ENCODE measurements at regions not wholly inside any gene's neighbourhood (a gene's known extent, or its start where the extent isn't known, plus 50 kb on each side); places are given as distances from the start of the nearest gene placed in this dataset.

GRCh38 chr2:52386433-52387030 lies 1354.6 kb upstream of the NRXN1 start:
- CTCF ChIA-PET = no interaction called here
- no peaks in the 10 kb centered on the region for H3K27me3 Mint-ChIP-seq
- POLR2A ChIA-PET = no interaction called here

GRCh38 chr2:52383541-52383940 lies 1351.6 kb upstream of the NRXN1 start:
- no peaks in the 10 kb centered on the region for H3K27me3 Mint-ChIP-seq
- ChIA-PET POLR2A (no interaction called here), CTCF (no interaction called here)

More at GRCh38 chr2:52386433-52387030, 1354.6 kb upstream of the NRXN1 start:
- Histone ChIP-seq H3K36me3 (ENCODE audit: insufficient read depth, low read length) (no peaks in the 10 kb centered on the region), H3K9me3 (ENCODE audit: low read length) (no peaks in the 10 kb centered on the region), H3K4me3 (ENCODE audit: low read length) (no peak overlapping the region), H3K4me1 (ENCODE audit: insufficient read depth, low read length) (no peaks in the 10 kb centered on the region), H3K27ac (ENCODE audit: low read depth, low read length) (no peak overlapping the region), H3K27me3 (ENCODE audit: insufficient read depth, low read length, poor library complexity, severe bottlenecking) (no peaks in the 10 kb centered on the region)
- DNase-seq = no peak
- Mint-ChIP-seq H3K4me1 (no peaks in the 10 kb centered on the region), H3K36me3 (no peaks in the 10 kb centered on the region), H3K27ac (no peak overlapping the region), H3K9me3 (peaks cover 0 to 25% (median 3%) of the 10 kb centered on the region in 5 donors), H3K4me3 (no peak overlapping the region)

GRCh38 chr2:52369178-52369577 lies 1337.2 kb upstream of the NRXN1 start:
- H3K27me3 Mint-ChIP-seq = peaks cover 0 to 2% of the 10 kb centered on the region in 2 donors

More at GRCh38 chr2:52383541-52383940, 1351.6 kb upstream of the NRXN1 start:
- no peaks in the 10 kb centered on the region for H3K4me1 Mint-ChIP-seq
- no peaks in the 10 kb centered on the region for H3K36me3 Mint-ChIP-seq
- H3K9me3 ChIP-seq (ENCODE audit: low read length) = no peaks in the 10 kb centered on the region
- no peak overlapping the region for H3K27ac ChIP-seq (ENCODE audit: low read depth, low read length)
- H3K9me3 Mint-ChIP-seq = peaks cover 0 to 14% (median 5%) of the 10 kb centered on the region in 5 donors
- no peaks in the 10 kb centered on the region for H3K36me3 ChIP-seq (ENCODE audit: insufficient read depth, low read length)
- H3K4me3 Mint-ChIP-seq = no peak overlapping the region
- no peak overlapping the region for H3K27ac Mint-ChIP-seq
- DNase-seq = no peak
- no peak overlapping the region for H3K4me3 ChIP-seq (ENCODE audit: low read length)
- H3K27me3 ChIP-seq (ENCODE audit: insufficient read depth, low read length, poor library complexity, severe bottlenecking) = no peaks in the 10 kb centered on the region
- no peaks in the 10 kb centered on the region for H3K4me1 ChIP-seq (ENCODE audit: insufficient read depth, low read length)

GRCh38 chr2:52368141-52368540 lies 1336.2 kb upstream of the NRXN1 start:
- POLR2A ChIA-PET = no interaction called here
- Mint-ChIP-seq H3K4me3 (no peak overlapping the region), H3K27ac (no peak overlapping the region)

More at GRCh38 chr2:52369178-52369577, 1337.2 kb upstream of the NRXN1 start:
- no peaks in the 10 kb centered on the region for H3K27me3 ChIP-seq (ENCODE audit: insufficient read depth, low read length, poor library complexity, severe bottlenecking)
- CTCF ChIA-PET = no interaction called here
- no peak for DNase-seq
- H3K36me3 ChIP-seq (ENCODE audit: insufficient read depth, low read length) = no peaks in the 10 kb centered on the region
- H3K9me3 ChIP-seq (ENCODE audit: low read length) = no peaks in the 10 kb centered on the region
- H3K27ac Mint-ChIP-seq = no peak overlapping the region
- no peaks in the 10 kb centered on the region for H3K4me1 Mint-ChIP-seq
- H3K27ac ChIP-seq (ENCODE audit: low read depth, low read length) = no peak overlapping the region
- H3K36me3 Mint-ChIP-seq = no peaks in the 10 kb centered on the region
- peaks cover 0 to 17% (median 3%) of the 10 kb centered on the region in 5 donors for H3K9me3 Mint-ChIP-seq
- H3K4me1 ChIP-seq (ENCODE audit: insufficient read depth, low read length) = no peaks in the 10 kb centered on the region
- H3K4me3 Mint-ChIP-seq = no peak overlapping the region
- POLR2A ChIA-PET = no interaction called here
- H3K4me3 ChIP-seq (ENCODE audit: low read length) = no peak overlapping the region

GRCh38 chr2:52365946-52366345 lies 1334.0 kb upstream of the NRXN1 start:
- H3K4me3 Mint-ChIP-seq = no peak overlapping the region
- no peak for DNase-seq
- Histone ChIP-seq H3K27ac (ENCODE audit: low read depth, low read length) (no peak overlapping the region), H3K4me3 (ENCODE audit: low read length) (no peak overlapping the region), H3K9me3 (ENCODE audit: low read length) (no peaks in the 10 kb centered on the region), H3K4me1 (ENCODE audit: insufficient read depth, low read length) (no peaks in the 10 kb centered on the region), H3K27me3 (ENCODE audit: insufficient read depth, low read length, poor library complexity, severe bottlenecking) (no peaks in the 10 kb centered on the region), H3K36me3 (ENCODE audit: insufficient read depth, low read length) (no peaks in the 10 kb centered on the region)
- H3K9me3 Mint-ChIP-seq = peaks cover 0 to 8% (median 4%) of the 10 kb centered on the region in 5 donors
- ChIA-PET POLR2A (no interaction called here), CTCF (no interaction called here)
- peaks cover 0 to 2% of the 10 kb centered on the region in 2 donors for H3K27me3 Mint-ChIP-seq
- H3K36me3 Mint-ChIP-seq = no peaks in the 10 kb centered on the region
- no peaks in the 10 kb centered on the region for H3K4me1 Mint-ChIP-seq
- H3K27ac Mint-ChIP-seq = no peak overlapping the region

More at GRCh38 chr2:52368141-52368540, 1336.2 kb upstream of the NRXN1 start:
- peaks cover 0 to 2% of the 10 kb centered on the region in 2 donors for H3K27me3 Mint-ChIP-seq
- no peaks in the 10 kb centered on the region for H3K27me3 ChIP-seq (ENCODE audit: insufficient read depth, low read length, poor library complexity, severe bottlenecking)
- DNase-seq = no peak
- no peak overlapping the region for H3K27ac ChIP-seq (ENCODE audit: low read depth, low read length)
- CTCF ChIA-PET = no interaction called here
- H3K4me1 ChIP-seq (ENCODE audit: insufficient read depth, low read length) = no peaks in the 10 kb centered on the region
- H3K4me1 Mint-ChIP-seq = no peaks in the 10 kb centered on the region
- H3K36me3 ChIP-seq (ENCODE audit: insufficient read depth, low read length) = no peaks in the 10 kb centered on the region
- H3K4me3 ChIP-seq (ENCODE audit: low read length) = no peak overlapping the region
- H3K9me3 ChIP-seq (ENCODE audit: low read length) = no peaks in the 10 kb centered on the region
- no peaks in the 10 kb centered on the region for H3K36me3 Mint-ChIP-seq
- H3K9me3 Mint-ChIP-seq = peaks cover 0 to 17% (median 5%) of the 10 kb centered on the region in 5 donors

- Mint-ChIP-seq H3K36me3 (no peaks in the 10 kb centered on the region), H3K4me1 (no peaks in the 10 kb centered on the region), H3K27me3 (peaks cover 0 to 5% of the 10 kb centered on the region in 2 donors), H3K9me3 (peaks cover 0 to 11% (median 4%) of the 10 kb centered on the region in 5 donors), H3K4me3 (no peak overlapping the region), H3K27ac (no peak overlapping the region)
- Histone ChIP-seq H3K4me1 (ENCODE audit: insufficient read depth, low read length) (no peaks in the 10 kb centered on the region), H3K36me3 (ENCODE audit: insufficient read depth, low read length) (no peaks in the 10 kb centered on the region), H3K27ac (ENCODE audit: low read depth, low read length) (no peak overlapping the region), H3K27me3 (ENCODE audit: insufficient read depth, low read length, poor library complexity, severe bottlenecking) (no peaks in the 10 kb centered on the region), H3K9me3 (ENCODE audit: low read length) (no peaks in the 10 kb centered on the region), H3K4me3 (ENCODE audit: low read length) (no peak overlapping the region)
- CTCF ChIA-PET = no interaction called here
- DNase-seq = no peak
- POLR2A ChIA-PET = no interaction called here
Measured at GRCh38 chr2:52356556-52356955, 1324.6 kb upstream of the NRXN1 start.

- H3K4me3 ChIP-seq (ENCODE audit: low read length) = no peak overlapping the region
- H3K9me3 Mint-ChIP-seq = peaks cover 0 to 23% (median 13%) of the 10 kb centered on the region in 5 donors
- H3K36me3 ChIP-seq (ENCODE audit: insufficient read depth, low read length) = no peaks in the 10 kb centered on the region
- H3K36me3 Mint-ChIP-seq = no peaks in the 10 kb centered on the region
- H3K27ac ChIP-seq (ENCODE audit: low read depth, low read length) = no peak overlapping the region
- H3K4me3 Mint-ChIP-seq = no peak overlapping the region
- no peaks in the 10 kb centered on the region for H3K4me1 ChIP-seq (ENCODE audit: insufficient read depth, low read length)
- H3K27ac Mint-ChIP-seq = no peak overlapping the region
- POLR2A ChIA-PET = no interaction called here
- no peaks in the 10 kb centered on the region for H3K27me3 Mint-ChIP-seq
- H3K27me3 ChIP-seq (ENCODE audit: insufficient read depth, low read length, poor library complexity, severe bottlenecking) = no peaks in the 10 kb centered on the region
- DNase-seq = no peak
- CTCF ChIA-PET = no interaction called here
- no peaks in the 10 kb centered on the region for H3K4me1 Mint-ChIP-seq
- H3K9me3 ChIP-seq (ENCODE audit: low read length) = no peaks in the 10 kb centered on the region
Measured at GRCh38 chr2:52347292-52347691, 1315.4 kb upstream of the NRXN1 start.

- H3K27me3 ChIP-seq (ENCODE audit: insufficient read depth, low read length, poor library complexity, severe bottlenecking) = no peaks in the 10 kb centered on the region
- DNase-seq = no peak
- no peak overlapping the region for H3K4me3 Mint-ChIP-seq
- H3K36me3 ChIP-seq (ENCODE audit: insufficient read depth, low read length) = no peaks in the 10 kb centered on the region
- no peaks in the 10 kb centered on the region for H3K9me3 ChIP-seq (ENCODE audit: low read length)
- H3K27ac ChIP-seq (ENCODE audit: low read depth, low read length) = no peak overlapping the region
- H3K9me3 Mint-ChIP-seq = peaks cover 0 to 26% (median 16%) of the 10 kb centered on the region in 5 donors
- H3K4me1 Mint-ChIP-seq = no peaks in the 10 kb centered on the region
- H3K36me3 Mint-ChIP-seq = no peaks in the 10 kb centered on the region
- H3K4me3 ChIP-seq (ENCODE audit: low read length) = no peak overlapping the region
- H3K27me3 Mint-ChIP-seq = no peaks in the 10 kb centered on the region
- CTCF ChIA-PET = no interaction called here
- no peaks in the 10 kb centered on the region for H3K4me1 ChIP-seq (ENCODE audit: insufficient read depth, low read length)
- POLR2A ChIA-PET = no interaction called here
- H3K27ac Mint-ChIP-seq = no peak overlapping the region
Measured at GRCh38 chr2:52345676-52346075, 1313.7 kb upstream of the NRXN1 start.

Data from CD8-positive, alpha-beta memory T cell (primary cell).